ENCODE measurements at regions not wholly inside any gene's neighbourhood (a gene's known extent, or its start where the extent isn't known, plus 50 kb on each side); places are given as distances from the start of the nearest gene placed in this dataset.

GRCh38 chr16:48936811-48937210, 326.8 kb upstream of the N4BP1 start:
- TF ChIP-seq EZH2 (IDR thresholded peaks at IDR 0.05) (no peak), POLR2AphosphoS5 (IDR thresholded peaks at IDR 0.05; ENCODE audit: borderline replicate concordance, low read depth, low read length) (no peak)
